Vagina (tissue), 2 donors: ENCODE measurements at regions not wholly inside any gene's neighbourhood (a gene's known extent, or its start where the extent isn't known, plus 50 kb on each side); places are given as distances from the start of the nearest gene placed in this dataset.
"Not testable (repeated sequence)": the region's sequence is repeated elsewhere in the genome, so short reads cannot be mapped to it uniquely, and the experiment has no call there.

Experiments
- DNase-seq, 2 donors: peaks; one replicate each; pipeline ENCODE4 v3.0.0-alpha.2; 2017; ENCODE audit errors: extremely low spot score in 2 of 2
- H3K27ac ChIP-seq: fragments of 200-600 bp; sonication (generic); one replicate; pipeline ENCODE4 v1.5.1; 2019
- H3K27me3 ChIP-seq: fragments of 200-600 bp; sonication (generic); one replicate; pipeline ENCODE4 v1.5.1; 2019
- H3K36me3 ChIP-seq, 2 donors: fragments of 200-600 bp; sonication (generic); one replicate each; pipeline ENCODE4 v1.5.1; 2017 to 2019
- H3K4me1 ChIP-seq: fragments of 200-600 bp; sonication (generic); one replicate; pipeline ENCODE4 v1.5.1; 2019
- H3K4me3 ChIP-seq, 2 donors: fragments of 200-600 bp; sonication (generic); 1 replicate in 1 of 2; 2 replicates in 1 of 2; pipeline ENCODE4 v1.5.1; 2016 to 2019
- H3K9me3 ChIP-seq: fragments of 200-600 bp; sonication (generic); one replicate; pipeline ENCODE4 v1.5.1; 2019
- POLR2A ChIP-seq, 2 donors: fragments of 450-650 bp; IDR thresholded peaks; one replicate each; pipeline ENCODE4 v1.6.1; 2017; ENCODE audit warnings: antibody characterized with exemption in 2 of 2, mild to moderate bottlenecking in 2 of 2, moderate library complexity in 2 of 2
- POLR2AphosphoS5 ChIP-seq, 2 donors: sonication (generic); formaldehyde crosslinking; IDR thresholded peaks; one replicate each; pipeline ENCODE4 v1.9.0; 2017; ENCODE audit warnings: antibody characterized with exemption in 2 of 2, mild to moderate bottlenecking in 2 of 2, low read depth in 1 of 2; ENCODE audit not compliant: insufficient read depth in 1 of 2
- intact Hi-C: fragments of 100-400 bp; cut with DNase I; formaldehyde crosslinking; loops from one replicate; pipeline ENCODE4 v1.15.1; 2023
- TF ChIP-seq, protein P1 (sequence below), 3 experiments: fragments of 450-650 bp in 2 of 3; fragments of 200-600 bp in 1 of 3; sonication (generic) in 1 of 3; IDR thresholded peaks; one replicate each; pipeline ENCODE4 v1.5.1; 2017 to 2019; ENCODE audit warnings: antibody characterized with exemption in 3 of 3, mild to moderate bottlenecking in 2 of 3, moderate library complexity in 2 of 3

DNA sequence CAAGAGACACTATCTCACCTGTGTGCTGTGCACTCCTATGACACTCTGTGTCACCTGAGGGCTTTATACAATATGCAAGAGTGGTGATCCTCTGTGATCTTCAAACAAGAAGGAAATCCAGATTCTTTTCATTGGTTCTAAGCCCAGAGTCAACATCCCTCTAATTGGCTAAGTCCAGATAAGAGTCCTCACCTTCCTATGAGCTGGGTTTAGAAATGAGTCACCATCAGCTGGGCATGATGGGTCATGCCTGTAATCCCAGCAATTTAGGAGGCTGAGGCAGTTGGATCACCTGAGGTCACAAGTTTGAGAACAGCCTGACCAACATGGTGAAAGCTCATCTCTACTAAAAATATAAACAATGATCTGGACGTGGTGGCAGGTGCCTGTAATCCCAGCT lies 144.4 kb downstream of the ZNF675 start:
- DNase-seq = no peak
- Histone ChIP-seq H3K9me3 (no peaks in the 10 kb centered on the region), H3K36me3 (no peaks in the 10 kb centered on the region), H3K27ac (no peak overlapping the region), H3K27me3 (no peaks in the 10 kb centered on the region), H3K4me1 (no peaks in the 10 kb centered on the region), H3K4me3 (no peak overlapping the region)
- intact Hi-C loops = no loop called here
- TF ChIP-seq POLR2AphosphoS5 (IDR thresholded peaks at IDR 0.05; ENCODE audit: insufficient read depth in 1 of 2, low read depth in 1 of 2) (no peak), POLR2A (IDR thresholded peaks at IDR 0.05) (no peak)
- TF ChIP-seq, protein P1, sequence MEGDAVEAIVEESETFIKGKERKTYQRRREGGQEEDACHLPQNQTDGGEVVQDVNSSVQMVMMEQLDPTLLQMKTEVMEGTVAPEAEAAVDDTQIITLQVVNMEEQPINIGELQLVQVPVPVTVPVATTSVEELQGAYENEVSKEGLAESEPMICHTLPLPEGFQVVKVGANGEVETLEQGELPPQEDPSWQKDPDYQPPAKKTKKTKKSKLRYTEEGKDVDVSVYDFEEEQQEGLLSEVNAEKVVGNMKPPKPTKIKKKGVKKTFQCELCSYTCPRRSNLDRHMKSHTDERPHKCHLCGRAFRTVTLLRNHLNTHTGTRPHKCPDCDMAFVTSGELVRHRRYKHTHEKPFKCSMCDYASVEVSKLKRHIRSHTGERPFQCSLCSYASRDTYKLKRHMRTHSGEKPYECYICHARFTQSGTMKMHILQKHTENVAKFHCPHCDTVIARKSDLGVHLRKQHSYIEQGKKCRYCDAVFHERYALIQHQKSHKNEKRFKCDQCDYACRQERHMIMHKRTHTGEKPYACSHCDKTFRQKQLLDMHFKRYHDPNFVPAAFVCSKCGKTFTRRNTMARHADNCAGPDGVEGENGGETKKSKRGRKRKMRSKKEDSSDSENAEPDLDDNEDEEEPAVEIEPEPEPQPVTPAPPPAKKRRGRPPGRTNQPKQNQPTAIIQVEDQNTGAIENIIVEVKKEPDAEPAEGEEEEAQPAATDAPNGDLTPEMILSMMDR (IDR thresholded peaks at IDR 0.05) = no peak

DNA sequence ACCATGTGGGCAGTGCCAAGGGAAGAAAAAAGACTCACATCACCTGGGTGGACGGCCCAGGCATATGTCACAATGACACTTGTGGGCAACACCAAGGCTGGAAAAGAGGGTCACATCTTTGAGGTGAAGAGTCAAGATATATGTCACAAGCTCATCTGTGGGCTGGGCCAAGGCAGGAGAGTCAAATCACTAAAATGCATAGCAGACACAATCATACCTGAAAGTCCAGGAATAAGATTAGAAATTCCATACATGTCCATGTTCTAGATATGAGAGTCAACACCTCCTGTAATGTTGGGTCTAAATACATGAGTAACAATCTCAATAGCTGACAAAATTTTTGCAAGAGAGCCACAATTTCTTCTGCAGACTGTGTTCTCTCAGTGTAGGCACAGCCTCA lies 145.0 kb downstream of the ZNF675 start:
- Histone ChIP-seq H3K27me3 (no peaks in the 10 kb centered on the region), H3K27ac (no peak overlapping the region), H3K4me1 (no peaks in the 10 kb centered on the region), H3K4me3 (no peak overlapping the region), H3K9me3 (no peaks in the 10 kb centered on the region), H3K36me3 (no peaks in the 10 kb centered on the region)
- DNase-seq = no peak
- intact Hi-C loops = no loop called here
- no peak for TF ChIP-seq POLR2A (IDR thresholded peaks at IDR 0.05)
- no peak for TF ChIP-seq POLR2AphosphoS5 (IDR thresholded peaks at IDR 0.05; ENCODE audit: insufficient read depth in 1 of 2, low read depth in 1 of 2)

DNA sequence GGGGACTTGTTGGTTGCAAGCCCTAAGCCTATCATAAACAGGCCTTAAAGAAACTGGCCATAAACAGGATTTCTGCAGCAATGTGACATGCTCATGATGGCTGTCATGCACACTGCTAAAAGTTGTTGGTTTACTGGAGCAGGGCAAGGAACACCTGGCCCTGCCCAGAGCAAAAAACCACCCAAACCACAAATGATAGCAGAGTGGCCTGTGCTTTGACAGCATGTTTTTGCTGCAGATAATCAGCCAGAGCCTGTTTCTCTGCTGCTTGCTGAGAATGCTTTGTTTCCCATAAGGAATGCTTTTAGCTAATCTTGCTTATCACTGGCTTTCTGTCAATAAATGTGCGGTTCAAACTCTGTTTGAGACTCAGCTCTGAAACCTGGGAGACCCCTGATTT lies 144.9 kb upstream of the ZNF91 start:
- H3K36me3 ChIP-seq, H3K27me3 ChIP-seq, H3K4me1 ChIP-seq, DNase-seq, intact Hi-C loops, H3K4me3 ChIP-seq, H3K9me3 ChIP-seq, H3K27ac ChIP-seq: not testable (repeated sequence)

DNA sequence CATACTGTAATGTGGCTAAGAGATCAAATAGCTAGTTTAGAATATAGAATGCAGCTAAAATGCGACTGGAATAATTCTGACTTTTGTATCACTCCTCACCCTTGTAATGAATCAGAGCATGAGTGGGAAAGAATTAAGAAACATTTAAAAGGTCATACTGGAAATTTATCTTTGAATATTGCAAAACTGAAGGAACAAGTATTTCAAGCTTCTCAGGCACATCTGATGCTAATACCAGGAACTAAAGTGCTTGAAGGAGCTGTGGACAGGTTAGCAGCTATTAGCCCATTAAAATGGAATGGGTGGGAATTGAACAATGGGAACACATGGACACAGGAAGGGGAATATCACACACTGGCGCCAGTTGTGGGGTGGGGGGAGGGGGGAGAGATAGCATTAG lies 144.2 kb upstream of the ZNF91 start:
- no peak overlapping the region for H3K27ac ChIP-seq

DNA sequence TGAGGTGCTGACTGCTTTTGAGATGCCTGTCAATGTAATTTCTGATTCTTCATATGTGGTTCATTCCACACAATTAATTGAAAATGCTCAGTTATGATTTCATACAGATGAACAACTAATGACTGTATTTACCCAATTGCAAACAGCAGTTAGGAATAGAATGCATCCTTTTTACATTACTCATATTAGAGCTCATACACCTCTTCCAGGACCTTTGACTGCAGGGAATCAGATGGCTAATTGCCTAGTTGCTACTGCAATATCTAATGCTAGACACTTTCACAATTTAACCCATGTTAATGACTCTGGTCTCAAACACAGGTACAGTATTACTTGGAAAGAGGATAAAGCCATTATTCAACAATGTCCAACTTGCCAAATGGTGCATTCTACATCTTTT lies 141.9 kb upstream of the ZNF91 start:
- H3K27ac ChIP-seq, H3K4me1 ChIP-seq, H3K4me3 ChIP-seq, H3K9me3 ChIP-seq, H3K27me3 ChIP-seq, H3K36me3 ChIP-seq, intact Hi-C loops, DNase-seq: not testable (repeated sequence)

More for the DNA sequence above, 144.2 kb upstream of the ZNF91 start:
- TF ChIP-seq POLR2AphosphoS5 (IDR thresholded peaks at IDR 0.05; ENCODE audit: insufficient read depth in 1 of 2, low read depth in 1 of 2) = no peak
- TF ChIP-seq, protein P1 (IDR thresholded peaks at IDR 0.05) = no peak
- H3K36me3 ChIP-seq = no peaks in the 10 kb centered on the region
- no peak for DNase-seq
- no peak overlapping the region for H3K4me3 ChIP-seq
- intact Hi-C loops = no loop called here
- no peaks in the 10 kb centered on the region for H3K27me3 ChIP-seq
- H3K4me1 ChIP-seq = no peaks in the 10 kb centered on the region
- no peaks in the 10 kb centered on the region for H3K9me3 ChIP-seq

DNA sequence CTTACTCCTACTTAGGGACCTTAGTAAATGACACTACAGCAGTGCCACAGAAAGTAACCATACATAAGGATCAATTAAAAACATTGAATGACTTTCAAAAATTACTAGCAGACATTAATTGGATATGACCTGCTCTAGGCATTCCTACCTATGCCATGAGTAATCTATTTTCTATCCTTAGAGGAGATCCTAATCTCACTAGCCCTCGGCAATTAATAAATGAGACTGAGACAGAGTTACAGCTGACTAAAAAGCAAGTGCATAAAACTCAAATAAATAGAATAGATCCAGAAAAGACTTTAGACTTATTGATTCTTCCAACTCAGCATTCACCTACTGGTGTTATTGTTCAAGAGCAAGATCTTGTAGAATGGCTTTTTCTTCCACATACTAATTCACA lies 141.1 kb upstream of the ZNF91 start:
- H3K9me3 ChIP-seq, H3K27me3 ChIP-seq, DNase-seq, H3K4me3 ChIP-seq, H3K27ac ChIP-seq, intact Hi-C loops, H3K4me1 ChIP-seq, H3K36me3 ChIP-seq: not testable (repeated sequence)

DNA sequence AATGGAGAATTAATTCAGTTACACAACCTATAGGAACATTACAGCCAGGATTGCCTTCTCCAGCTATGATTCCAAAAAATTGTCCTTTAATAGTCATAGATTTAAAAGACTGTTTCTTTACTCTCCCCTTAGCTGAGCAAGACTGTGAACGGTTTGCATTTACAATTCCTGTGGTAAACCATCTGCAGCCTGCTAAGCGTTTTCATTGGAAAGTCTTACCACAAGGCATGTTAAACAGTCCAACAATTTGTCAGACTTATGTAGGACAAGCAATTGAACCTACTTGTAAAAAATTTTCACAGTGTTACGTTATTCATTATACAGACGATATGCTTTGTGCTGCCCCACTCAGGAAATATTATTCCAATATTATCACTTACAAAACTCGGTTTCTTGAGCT lies 140.6 kb upstream of the ZNF91 start:
- H3K4me3 ChIP-seq, DNase-seq, H3K36me3 ChIP-seq, H3K4me1 ChIP-seq, H3K9me3 ChIP-seq, H3K27me3 ChIP-seq, intact Hi-C loops, H3K27ac ChIP-seq: not testable (repeated sequence)

DNA sequence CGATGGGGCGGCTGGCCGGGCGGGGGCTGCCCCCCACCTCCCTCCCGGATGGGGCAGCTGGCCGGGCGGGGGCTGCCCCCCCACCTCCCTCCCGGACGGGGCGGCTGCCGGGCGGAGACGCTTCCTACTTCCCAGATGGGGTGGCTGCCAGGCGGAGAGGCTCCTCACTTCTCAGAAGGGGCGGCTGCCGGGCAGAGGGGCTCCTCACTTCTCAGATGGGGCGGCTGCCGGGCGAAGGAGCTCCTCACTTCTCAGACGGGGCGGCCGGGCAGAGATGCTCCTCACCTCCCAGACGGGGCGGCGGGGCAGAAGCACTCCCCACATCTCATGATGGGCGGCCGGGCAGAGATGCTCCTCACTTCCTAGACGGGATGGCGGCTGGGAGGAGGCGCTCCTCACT lies 138.2 kb upstream of the ZNF91 start:
- H3K9me3 ChIP-seq, DNase-seq: not testable (repeated sequence)

More for the DNA sequence above, 138.2 kb upstream of the ZNF91 start:
- H3K36me3 ChIP-seq, H3K4me1 ChIP-seq, H3K27me3 ChIP-seq, intact Hi-C loops, H3K4me3 ChIP-seq, H3K27ac ChIP-seq: not testable (repeated sequence)
